SK-N-SH (cell line): ENCODE measurements at regions not wholly inside any gene's neighbourhood (a gene's known extent, or its start where the extent isn't known, plus 50 kb on each side); places are given as distances from the start of the nearest gene placed in this dataset.

Experiments used
- CHD2 ChIP-seq: fragments of 150-350 bp; IDR thresholded peaks from 2 replicates; pipeline ENCODE4 v1.6.1; 2018; ENCODE audit warnings: low read length; ENCODE audit not compliant: partially characterized antibody
- FOXM1 ChIP-seq: IDR thresholded peaks from 2 replicates; pipeline ENCODE4 v1.4.0; 2012; ENCODE audit warnings: low read depth, mild to moderate bottlenecking
- JUND ChIP-seq: IDR thresholded peaks from 2 replicates; pipeline ENCODE4 v1.4.0; 2012
- POLR2AphosphoS5 ChIP-seq: IDR thresholded peaks from 2 replicates; pipeline ENCODE4 v1.6.1; 2012; ENCODE audit warnings: low read depth, low read length
- RAD21 ChIP-seq: IDR thresholded peaks from 2 replicates; pipeline ENCODE4 v1.6.1; 2012; ENCODE audit warnings: mild to moderate bottlenecking, low read length
- TAF1 ChIP-seq: IDR thresholded peaks from 2 replicates; pipeline ENCODE4 v1.6.1; 2012; ENCODE audit warnings: low read depth, mild to moderate bottlenecking, low read length, moderate library complexity, borderline replicate concordance
- TCF12 ChIP-seq: IDR thresholded peaks from 2 replicates; pipeline ENCODE4 v1.4.0; 2012
- USF1 ChIP-seq: IDR thresholded peaks from 2 replicates; pipeline ENCODE4 v1.4.0; 2012; ENCODE audit warnings: low read depth, borderline replicate concordance
- TF ChIP-seq, protein P1 (sequence below): fragments of 200-600 bp; sonication (generic); IDR thresholded peaks from 2 replicates; pipeline ENCODE4 v1.6.1; 2017; ENCODE audit warnings: antibody characterized with exemption, mild to moderate bottlenecking, moderate library complexity
- TF ChIP-seq, protein P2 (sequence below): IDR thresholded peaks from 2 replicates; pipeline ENCODE4 v1.4.0; 2012; ENCODE audit warnings: low read depth

- TF ChIP-seq, protein P1, sequence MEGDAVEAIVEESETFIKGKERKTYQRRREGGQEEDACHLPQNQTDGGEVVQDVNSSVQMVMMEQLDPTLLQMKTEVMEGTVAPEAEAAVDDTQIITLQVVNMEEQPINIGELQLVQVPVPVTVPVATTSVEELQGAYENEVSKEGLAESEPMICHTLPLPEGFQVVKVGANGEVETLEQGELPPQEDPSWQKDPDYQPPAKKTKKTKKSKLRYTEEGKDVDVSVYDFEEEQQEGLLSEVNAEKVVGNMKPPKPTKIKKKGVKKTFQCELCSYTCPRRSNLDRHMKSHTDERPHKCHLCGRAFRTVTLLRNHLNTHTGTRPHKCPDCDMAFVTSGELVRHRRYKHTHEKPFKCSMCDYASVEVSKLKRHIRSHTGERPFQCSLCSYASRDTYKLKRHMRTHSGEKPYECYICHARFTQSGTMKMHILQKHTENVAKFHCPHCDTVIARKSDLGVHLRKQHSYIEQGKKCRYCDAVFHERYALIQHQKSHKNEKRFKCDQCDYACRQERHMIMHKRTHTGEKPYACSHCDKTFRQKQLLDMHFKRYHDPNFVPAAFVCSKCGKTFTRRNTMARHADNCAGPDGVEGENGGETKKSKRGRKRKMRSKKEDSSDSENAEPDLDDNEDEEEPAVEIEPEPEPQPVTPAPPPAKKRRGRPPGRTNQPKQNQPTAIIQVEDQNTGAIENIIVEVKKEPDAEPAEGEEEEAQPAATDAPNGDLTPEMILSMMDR = no peak
- TF ChIP-seq USF1 (no peak), TAF1 (no peak), POLR2AphosphoS5 (no peak), RAD21 (no peak), FOXM1 (no peak), CHD2 (no peak), TCF12 (no peak), JUND (no peak)
- TF ChIP-seq, protein P2, sequence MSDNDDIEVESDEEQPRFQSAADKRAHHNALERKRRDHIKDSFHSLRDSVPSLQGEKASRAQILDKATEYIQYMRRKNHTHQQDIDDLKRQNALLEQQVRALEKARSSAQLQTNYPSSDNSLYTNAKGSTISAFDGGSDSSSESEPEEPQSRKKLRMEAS = no peak
These were observed 357.0 kb upstream of the ID2 start for GRCh38 chr2:8324901-8325300.
